GM21619 (cell line): ENCODE measurements at regions not wholly inside any gene's neighbourhood (a gene's known extent, or its start where the extent isn't known, plus 50 kb on each side); places are given as distances from the start of the nearest gene placed in this dataset.

Source experiments
- ATAC-seq: cut with Tn5 transposase; IDR thresholded peaks from one replicate; pipeline ENCODE4 v1.9.1; 2021; ENCODE audit not compliant: unreplicated experiment

- no peak for ATAC-seq
Measured at GRCh38 chr19:31963746-31964145, 381.7 kb upstream of the ZNF507 start.

- no peak for ATAC-seq
Measured at GRCh38 chr19:31969016-31969415, 376.4 kb upstream of the ZNF507 start.

GRCh38 chr19:31970027-31970461 is 375.4 kb upstream of the ZNF507 start:
- no peak for ATAC-seq

GRCh38 chr19:31974290-31974689 is 371.1 kb upstream of the ZNF507 start:
- no peak for ATAC-seq

GRCh38 chr19:31974941-31975340 is 370.5 kb upstream of the ZNF507 start:
- ATAC-seq, result no peak

- ATAC-seq, result no peak
Measured at GRCh38 chr19:31975461-31975860, 369.9 kb upstream of the ZNF507 start.

GRCh38 chr19:31976775-31977536 is 368.5 kb upstream of the ZNF507 start:
- ATAC-seq, result no peak

GRCh38 chr19:31979362-31979761 is 366.0 kb upstream of the ZNF507 start:
- no peak for ATAC-seq

GRCh38 chr19:31979949-31980670 is 365.3 kb upstream of the ZNF507 start:
- no peak for ATAC-seq

GRCh38 chr19:31980796-31981195 is 364.6 kb upstream of the ZNF507 start:
- no peak for ATAC-seq

GRCh38 chr19:31981545-31981944 is 363.9 kb upstream of the ZNF507 start:
- no peak for ATAC-seq

GRCh38 chr19:31983647-31984046 is 361.8 kb upstream of the ZNF507 start:
- no peak for ATAC-seq

GRCh38 chr19:31985001-31985605 is 360.3 kb upstream of the ZNF507 start:
- no peak for ATAC-seq

GRCh38 chr19:31986951-31987350 is 358.5 kb upstream of the ZNF507 start:
- no peak for ATAC-seq

- no peak for ATAC-seq
Measured at GRCh38 chr19:31988256-31988655, 357.2 kb upstream of the ZNF507 start.

GRCh38 chr19:31991984-31992655 is 353.3 kb upstream of the ZNF507 start:
- no peak for ATAC-seq

- no peak for ATAC-seq
Measured at GRCh38 chr19:31992750-31993149, 352.7 kb upstream of the ZNF507 start.

- no peak for ATAC-seq
Measured at GRCh38 chr19:31995546-31995945, 349.9 kb upstream of the ZNF507 start.

GRCh38 chr19:32010071-32010470 is 335.3 kb upstream of the ZNF507 start:
- ATAC-seq, result no peak

- ATAC-seq, result no peak
Measured at GRCh38 chr19:32012206-32012605, 333.2 kb upstream of the ZNF507 start.

- ATAC-seq, result no peak
Measured at GRCh38 chr19:32012886-32013631, 332.4 kb upstream of the ZNF507 start.
